ENCODE measurements at regions not wholly inside any gene's neighbourhood (a gene's known extent, or its start where the extent isn't known, plus 50 kb on each side); places are given as distances from the start of the nearest gene placed in this dataset.

DNA sequence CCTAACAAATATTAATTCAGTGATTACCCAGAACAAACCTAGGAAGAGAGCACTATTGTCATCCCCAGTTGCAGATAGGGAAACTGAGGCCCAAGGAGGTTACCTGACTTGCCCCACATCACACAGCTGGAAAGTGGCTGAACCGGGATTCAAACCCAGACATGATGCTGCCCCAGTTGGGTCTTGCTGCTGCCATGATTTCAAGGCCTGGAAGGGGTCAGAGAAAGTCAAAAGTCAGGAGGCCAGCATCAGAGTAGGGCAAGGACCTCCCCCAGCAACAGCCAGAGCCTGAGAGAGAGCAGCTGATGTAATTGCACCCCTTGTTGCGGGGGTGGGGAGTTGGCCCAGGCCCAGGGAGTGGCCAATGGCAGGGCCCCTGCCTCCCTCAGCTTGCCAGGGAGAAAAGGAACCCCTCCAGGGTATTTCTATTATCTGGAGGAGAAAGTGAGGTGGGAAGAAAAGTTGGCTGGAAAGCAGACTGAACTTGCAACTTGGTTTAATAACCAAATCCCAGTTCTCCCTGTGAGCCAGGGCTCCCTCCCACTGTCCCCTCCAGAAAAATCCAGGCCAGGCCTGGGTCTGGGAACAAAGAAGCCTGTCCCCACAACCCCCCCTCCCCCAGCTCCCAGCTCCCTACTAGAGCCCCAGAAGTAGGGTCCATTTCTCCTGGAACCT is 83.6 kb downstream of the MRPL14 start (continued):
- TF ChIP-seq CEBPG (CRISPR knock-in tag; IDR thresholded peaks at IDR 0.05) (peak; percentile 96), CEBPG (tag; conservative IDR thresholded peaks at IDR 0.05 in 1 of 2, IDR thresholded peaks at IDR 0.05 in 1 of 2) (peak; percentile 74 to 91), KLF6 (CRISPR knock-in tag; IDR thresholded peaks at IDR 0.05; ENCODE audit: borderline replicate concordance) (peak; percentile 65; the same call in 1 of the 2 replicates), ATF1 (CRISPR knock-in tag; IDR thresholded peaks at IDR 0.05) (no peak), ATF1 (tag; IDR thresholded peaks at IDR 0.05) (peak; percentile 67), ZKSCAN1 (IDR thresholded peaks at IDR 0.05; ENCODE audit: low read depth, low read length) (no peak), SRF (CRISPR knock-in tag; IDR thresholded peaks at IDR 0.05) (peak in 1 of 2 experiments; percentile 53; a peak in 1 of 4 replicates), RNF2 (IDR thresholded peaks at IDR 0.05) (peak; percentile 74; the same call in 1 of the 2 replicates), RUNX1 (IDR thresholded peaks at IDR 0.05; ENCODE audit: low read depth) (no peak), MEF2D (tag; conservative IDR thresholded peaks at IDR 0.05; ENCODE audit: low read depth) (peak; percentile 50), RBM34 (IDR thresholded peaks at IDR 0.05; ENCODE audit: borderline replicate concordance, insufficient read depth, low read length) (no peak), CXXC5 (CRISPR knock-in tag; IDR thresholded peaks at IDR 0.05) (peak; percentile 70), MIER1 (IDR thresholded peaks at IDR 0.05; ENCODE audit: low read depth) (no peak), EP300 (IDR thresholded peaks at IDR 0.05; ENCODE audit: low read length) (peak; percentile 83)
- TF ChIP-seq, protein P1, sequence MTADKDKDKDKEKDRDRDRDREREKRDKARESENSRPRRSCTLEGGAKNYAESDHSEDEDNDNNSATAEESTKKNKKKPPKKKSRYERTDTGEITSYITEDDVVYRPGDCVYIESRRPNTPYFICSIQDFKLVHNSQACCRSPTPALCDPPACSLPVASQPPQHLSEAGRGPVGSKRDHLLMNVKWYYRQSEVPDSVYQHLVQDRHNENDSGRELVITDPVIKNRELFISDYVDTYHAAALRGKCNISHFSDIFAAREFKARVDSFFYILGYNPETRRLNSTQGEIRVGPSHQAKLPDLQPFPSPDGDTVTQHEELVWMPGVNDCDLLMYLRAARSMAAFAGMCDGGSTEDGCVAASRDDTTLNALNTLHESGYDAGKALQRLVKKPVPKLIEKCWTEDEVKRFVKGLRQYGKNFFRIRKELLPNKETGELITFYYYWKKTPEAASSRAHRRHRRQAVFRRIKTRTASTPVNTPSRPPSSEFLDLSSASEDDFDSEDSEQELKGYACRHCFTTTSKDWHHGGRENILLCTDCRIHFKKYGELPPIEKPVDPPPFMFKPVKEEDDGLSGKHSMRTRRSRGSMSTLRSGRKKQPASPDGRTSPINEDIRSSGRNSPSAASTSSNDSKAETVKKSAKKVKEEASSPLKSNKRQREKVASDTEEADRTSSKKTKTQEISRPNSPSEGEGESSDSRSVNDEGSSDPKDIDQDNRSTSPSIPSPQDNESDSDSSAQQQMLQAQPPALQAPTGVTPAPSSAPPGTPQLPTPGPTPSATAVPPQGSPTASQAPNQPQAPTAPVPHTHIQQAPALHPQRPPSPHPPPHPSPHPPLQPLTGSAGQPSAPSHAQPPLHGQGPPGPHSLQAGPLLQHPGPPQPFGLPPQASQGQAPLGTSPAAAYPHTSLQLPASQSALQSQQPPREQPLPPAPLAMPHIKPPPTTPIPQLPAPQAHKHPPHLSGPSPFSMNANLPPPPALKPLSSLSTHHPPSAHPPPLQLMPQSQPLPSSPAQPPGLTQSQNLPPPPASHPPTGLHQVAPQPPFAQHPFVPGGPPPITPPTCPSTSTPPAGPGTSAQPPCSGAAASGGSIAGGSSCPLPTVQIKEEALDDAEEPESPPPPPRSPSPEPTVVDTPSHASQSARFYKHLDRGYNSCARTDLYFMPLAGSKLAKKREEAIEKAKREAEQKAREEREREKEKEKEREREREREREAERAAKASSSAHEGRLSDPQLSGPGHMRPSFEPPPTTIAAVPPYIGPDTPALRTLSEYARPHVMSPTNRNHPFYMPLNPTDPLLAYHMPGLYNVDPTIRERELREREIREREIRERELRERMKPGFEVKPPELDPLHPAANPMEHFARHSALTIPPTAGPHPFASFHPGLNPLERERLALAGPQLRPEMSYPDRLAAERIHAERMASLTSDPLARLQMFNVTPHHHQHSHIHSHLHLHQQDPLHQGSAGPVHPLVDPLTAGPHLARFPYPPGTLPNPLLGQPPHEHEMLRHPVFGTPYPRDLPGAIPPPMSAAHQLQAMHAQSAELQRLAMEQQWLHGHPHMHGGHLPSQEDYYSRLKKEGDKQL (CRISPR knock-in tag; IDR thresholded peaks at IDR 0.05; ENCODE audit: borderline replicate concordance) = no peak
- TF ChIP-seq, protein P2, sequence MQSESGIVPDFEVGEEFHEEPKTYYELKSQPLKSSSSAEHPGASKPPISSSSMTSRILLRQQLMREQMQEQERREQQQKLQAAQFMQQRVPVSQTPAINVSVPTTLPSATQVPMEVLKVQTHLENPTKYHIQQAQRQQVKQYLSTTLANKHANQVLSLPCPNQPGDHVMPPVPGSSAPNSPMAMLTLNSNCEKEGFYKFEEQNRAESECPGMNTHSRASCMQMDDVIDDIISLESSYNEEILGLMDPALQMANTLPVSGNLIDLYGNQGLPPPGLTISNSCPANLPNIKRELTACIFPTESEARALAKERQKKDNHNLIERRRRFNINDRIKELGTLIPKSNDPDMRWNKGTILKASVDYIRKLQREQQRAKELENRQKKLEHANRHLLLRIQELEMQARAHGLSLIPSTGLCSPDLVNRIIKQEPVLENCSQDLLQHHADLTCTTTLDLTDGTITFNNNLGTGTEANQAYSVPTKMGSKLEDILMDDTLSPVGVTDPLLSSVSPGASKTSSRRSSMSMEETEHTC (IDR thresholded peaks at IDR 0.05) = peak; percentile 47; the same call in 1 of the 2 replicates
- TF ChIP-seq, protein P3, sequence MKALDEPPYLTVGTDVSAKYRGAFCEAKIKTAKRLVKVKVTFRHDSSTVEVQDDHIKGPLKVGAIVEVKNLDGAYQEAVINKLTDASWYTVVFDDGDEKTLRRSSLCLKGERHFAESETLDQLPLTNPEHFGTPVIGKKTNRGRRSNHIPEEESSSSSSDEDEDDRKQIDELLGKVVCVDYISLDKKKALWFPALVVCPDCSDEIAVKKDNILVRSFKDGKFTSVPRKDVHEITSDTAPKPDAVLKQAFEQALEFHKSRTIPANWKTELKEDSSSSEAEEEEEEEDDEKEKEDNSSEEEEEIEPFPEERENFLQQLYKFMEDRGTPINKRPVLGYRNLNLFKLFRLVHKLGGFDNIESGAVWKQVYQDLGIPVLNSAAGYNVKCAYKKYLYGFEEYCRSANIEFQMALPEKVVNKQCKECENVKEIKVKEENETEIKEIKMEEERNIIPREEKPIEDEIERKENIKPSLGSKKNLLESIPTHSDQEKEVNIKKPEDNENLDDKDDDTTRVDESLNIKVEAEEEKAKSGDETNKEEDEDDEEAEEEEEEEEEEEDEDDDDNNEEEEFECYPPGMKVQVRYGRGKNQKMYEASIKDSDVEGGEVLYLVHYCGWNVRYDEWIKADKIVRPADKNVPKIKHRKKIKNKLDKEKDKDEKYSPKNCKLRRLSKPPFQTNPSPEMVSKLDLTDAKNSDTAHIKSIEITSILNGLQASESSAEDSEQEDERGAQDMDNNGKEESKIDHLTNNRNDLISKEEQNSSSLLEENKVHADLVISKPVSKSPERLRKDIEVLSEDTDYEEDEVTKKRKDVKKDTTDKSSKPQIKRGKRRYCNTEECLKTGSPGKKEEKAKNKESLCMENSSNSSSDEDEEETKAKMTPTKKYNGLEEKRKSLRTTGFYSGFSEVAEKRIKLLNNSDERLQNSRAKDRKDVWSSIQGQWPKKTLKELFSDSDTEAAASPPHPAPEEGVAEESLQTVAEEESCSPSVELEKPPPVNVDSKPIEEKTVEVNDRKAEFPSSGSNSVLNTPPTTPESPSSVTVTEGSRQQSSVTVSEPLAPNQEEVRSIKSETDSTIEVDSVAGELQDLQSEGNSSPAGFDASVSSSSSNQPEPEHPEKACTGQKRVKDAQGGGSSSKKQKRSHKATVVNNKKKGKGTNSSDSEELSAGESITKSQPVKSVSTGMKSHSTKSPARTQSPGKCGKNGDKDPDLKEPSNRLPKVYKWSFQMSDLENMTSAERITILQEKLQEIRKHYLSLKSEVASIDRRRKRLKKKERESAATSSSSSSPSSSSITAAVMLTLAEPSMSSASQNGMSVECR (CRISPR knock-in tag; IDR thresholded peaks at IDR 0.05) = no peak

Data from K562 (cell line).